Chondrocyte (in vitro differentiated cells): ENCODE measurements at regions not wholly inside any gene's neighbourhood (a gene's known extent, or its start where the extent isn't known, plus 50 kb on each side); places are given as distances from the start of the nearest gene placed in this dataset.

Source experiments
- DNase-seq: peaks from one replicate; pipeline ENCODE4 v3.0.0; 2021; ENCODE audit warnings: mixed read lengths, low spot score
- H3K27ac Mint-ChIP-seq: one replicate; pipeline ENCODE4 v1.8.0; 2021; ENCODE audit warnings: mild to moderate bottlenecking, moderate library complexity, mixed read lengths; ENCODE audit not compliant: unreplicated experiment
- H3K27me3 Mint-ChIP-seq: 2 replicates; pipeline ENCODE4 v1.8.0; 2021; ENCODE audit warnings: low read depth, mixed read lengths
- H3K36me3 Mint-ChIP-seq: 2 replicates; pipeline ENCODE4 v1.8.0; 2021; ENCODE audit warnings: low read depth, mixed read lengths
- H3K4me1 Mint-ChIP-seq: 2 replicates; pipeline ENCODE4 v1.8.0; 2021; ENCODE audit warnings: low read depth, mild to moderate bottlenecking, mixed read lengths
- H3K4me3 Mint-ChIP-seq: one replicate; pipeline ENCODE4 v1.8.0; 2021; ENCODE audit warnings: mild to moderate bottlenecking, moderate library complexity, mixed read lengths; ENCODE audit not compliant: unreplicated experiment
- H3K9me3 Mint-ChIP-seq: 2 replicates; pipeline ENCODE4 v1.8.0; 2021; ENCODE audit warnings: low read depth, mixed read lengths
- TF ChIP-seq, protein P1 (sequence below): fragments of 200-600 bp; sonication (generic); IDR thresholded peaks from 2 replicates; pipeline ENCODE4 v1.5.0; 2021; ENCODE audit warnings: antibody characterized with exemption, mild to moderate bottlenecking, moderate library complexity

DNA sequence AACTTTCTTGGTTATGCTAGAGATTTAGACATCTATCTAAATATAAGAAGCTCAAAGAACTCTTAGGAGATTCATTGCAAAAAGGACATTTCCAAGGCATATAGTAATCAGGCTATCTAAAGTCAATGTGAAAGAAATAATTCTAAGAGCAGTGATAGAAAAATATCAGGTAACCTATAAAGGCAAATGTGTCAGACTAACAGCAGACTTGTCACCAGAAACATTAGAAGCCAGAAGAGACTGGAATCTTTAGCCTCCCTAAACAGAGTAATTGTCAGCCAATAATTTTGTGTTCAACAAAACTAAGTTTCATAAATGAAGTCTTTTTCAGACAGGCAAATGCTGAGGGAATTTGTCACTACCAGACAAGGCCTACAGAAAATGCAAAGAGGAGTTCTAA, 122.0 kb upstream of the SCAF11 start:
- H3K27ac Mint-ChIP-seq: no peak overlapping the region
- no peaks in the 10 kb centered on the region for H3K27me3 Mint-ChIP-seq
- no peak overlapping the region for H3K4me3 Mint-ChIP-seq
- H3K36me3 Mint-ChIP-seq: peaks cover 4% of the 10 kb centered on the region
- TF ChIP-seq, protein P1, sequence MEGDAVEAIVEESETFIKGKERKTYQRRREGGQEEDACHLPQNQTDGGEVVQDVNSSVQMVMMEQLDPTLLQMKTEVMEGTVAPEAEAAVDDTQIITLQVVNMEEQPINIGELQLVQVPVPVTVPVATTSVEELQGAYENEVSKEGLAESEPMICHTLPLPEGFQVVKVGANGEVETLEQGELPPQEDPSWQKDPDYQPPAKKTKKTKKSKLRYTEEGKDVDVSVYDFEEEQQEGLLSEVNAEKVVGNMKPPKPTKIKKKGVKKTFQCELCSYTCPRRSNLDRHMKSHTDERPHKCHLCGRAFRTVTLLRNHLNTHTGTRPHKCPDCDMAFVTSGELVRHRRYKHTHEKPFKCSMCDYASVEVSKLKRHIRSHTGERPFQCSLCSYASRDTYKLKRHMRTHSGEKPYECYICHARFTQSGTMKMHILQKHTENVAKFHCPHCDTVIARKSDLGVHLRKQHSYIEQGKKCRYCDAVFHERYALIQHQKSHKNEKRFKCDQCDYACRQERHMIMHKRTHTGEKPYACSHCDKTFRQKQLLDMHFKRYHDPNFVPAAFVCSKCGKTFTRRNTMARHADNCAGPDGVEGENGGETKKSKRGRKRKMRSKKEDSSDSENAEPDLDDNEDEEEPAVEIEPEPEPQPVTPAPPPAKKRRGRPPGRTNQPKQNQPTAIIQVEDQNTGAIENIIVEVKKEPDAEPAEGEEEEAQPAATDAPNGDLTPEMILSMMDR: no peak
- DNase-seq: no peak
- H3K9me3 Mint-ChIP-seq: peaks cover 18% of the 10 kb centered on the region
- H3K4me1 Mint-ChIP-seq: no peaks in the 10 kb centered on the region

DNA sequence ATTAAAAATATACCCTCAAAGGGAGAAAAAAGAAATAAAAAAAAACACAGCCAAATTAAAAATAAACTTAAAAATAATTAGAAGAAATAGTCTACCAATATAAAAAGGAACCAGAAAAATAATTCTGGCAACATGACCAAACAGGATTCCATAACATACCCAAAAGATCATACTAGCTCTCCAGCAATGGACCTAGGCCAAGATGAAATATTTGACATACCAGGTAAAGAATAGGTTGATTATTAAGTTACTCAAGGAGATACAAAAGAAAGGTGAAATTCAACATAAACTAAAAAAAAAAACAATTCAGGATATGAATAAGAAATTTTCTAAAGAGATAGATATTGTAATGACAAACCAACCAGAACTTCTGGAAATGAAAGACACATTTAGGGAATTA, 121.3 kb upstream of the SCAF11 start:
- no peak for DNase-seq
- Mint-ChIP-seq H3K27ac (no peak overlapping the region), H3K4me3 (no peak overlapping the region), H3K36me3 (peaks cover 4% of the 10 kb centered on the region), H3K27me3 (no peaks in the 10 kb centered on the region), H3K4me1 (no peaks in the 10 kb centered on the region), H3K9me3 (peaks cover 18% of the 10 kb centered on the region)
- TF ChIP-seq, protein P1: no peak

GRCh38 chr12:46110928-46111699, 120.7 kb upstream of the SCAF11 start:
- Mint-ChIP-seq H3K4me1 (no peaks in the 10 kb centered on the region), H3K27me3 (no peaks in the 10 kb centered on the region), H3K4me3 (no peak overlapping the region), H3K36me3 (peaks cover 4% of the 10 kb centered on the region), H3K9me3 (peaks cover 18% of the 10 kb centered on the region), H3K27ac (no peak overlapping the region)
- no peak for DNase-seq
- TF ChIP-seq, protein P1: peak; percentile 18

DNA sequence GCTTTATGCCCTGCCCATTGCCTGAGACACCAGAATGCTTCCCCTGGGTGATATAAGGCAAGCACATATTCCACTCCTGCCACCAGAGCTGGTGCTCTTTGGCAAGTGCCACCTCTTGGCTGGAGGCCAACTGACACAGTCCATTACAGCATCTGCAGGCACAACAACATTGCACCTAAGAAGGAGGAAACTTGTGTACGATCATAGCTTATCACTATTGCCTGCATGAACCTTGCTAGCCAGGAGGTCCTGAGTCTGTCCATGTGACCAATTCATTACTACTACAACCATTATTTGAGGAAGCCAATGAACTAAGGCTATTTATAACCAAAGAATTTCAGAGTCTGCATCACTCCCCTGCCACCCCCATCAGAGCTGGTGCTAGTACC, 119.8 kb upstream of the SCAF11 start:
- H3K4me3 Mint-ChIP-seq: no peak overlapping the region
- H3K36me3 Mint-ChIP-seq: peaks cover 4% of the 10 kb centered on the region
- H3K4me1 Mint-ChIP-seq: no peaks in the 10 kb centered on the region
- H3K27me3 Mint-ChIP-seq: no peaks in the 10 kb centered on the region
- no peak overlapping the region for H3K27ac Mint-ChIP-seq
- DNase-seq: no peak
- peaks cover 14% of the 10 kb centered on the region for H3K9me3 Mint-ChIP-seq
- TF ChIP-seq, protein P1: no peak

GRCh38 chr12:46109343-46110222, 119.2 kb upstream of the SCAF11 start:
- H3K4me3 Mint-ChIP-seq: no peak overlapping the region
- H3K27ac Mint-ChIP-seq: no peak overlapping the region
- H3K36me3 Mint-ChIP-seq: peaks cover 4% of the 10 kb centered on the region
- peaks cover 14% of the 10 kb centered on the region for H3K9me3 Mint-ChIP-seq
- TF ChIP-seq, protein P1: no peak
- H3K27me3 Mint-ChIP-seq: no peaks in the 10 kb centered on the region
- H3K4me1 Mint-ChIP-seq: no peaks in the 10 kb centered on the region
- no peak for DNase-seq
